ENCODE measurements at regions not wholly inside any gene's neighbourhood (a gene's known extent, or its start where the extent isn't known, plus 50 kb on each side); places are given as distances from the start of the nearest gene placed in this dataset.

DNA sequence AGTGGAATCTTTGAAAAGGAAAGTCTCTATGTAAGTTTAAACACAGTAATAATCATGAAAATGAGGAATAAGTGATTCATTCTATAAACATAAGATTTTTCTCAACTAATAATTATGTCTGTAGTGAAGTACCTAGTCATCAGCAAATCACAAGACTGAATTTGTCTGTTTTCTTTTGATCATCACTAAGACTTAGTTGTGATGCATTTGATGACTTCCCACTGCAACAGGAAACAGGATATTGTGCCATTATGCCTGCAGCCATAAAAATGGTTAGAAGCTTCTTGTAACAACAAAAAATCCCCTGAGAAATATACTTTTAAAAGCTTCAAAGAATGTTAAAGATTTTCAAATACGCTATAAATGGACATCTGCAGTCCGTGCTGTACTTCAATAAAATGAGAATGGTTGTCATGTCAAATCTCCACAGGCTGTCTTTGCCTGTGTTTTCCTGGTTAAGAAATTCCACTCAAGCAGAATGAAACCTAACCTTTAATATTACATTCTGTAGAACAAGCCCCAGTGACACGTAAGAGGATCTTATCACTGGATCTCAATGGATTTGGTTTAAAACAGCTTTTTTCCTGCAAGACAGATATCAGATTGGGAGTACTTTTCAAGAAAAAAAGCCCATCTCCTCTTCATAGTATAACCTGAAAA, 1262.3 kb upstream of the PHF14 start:
- TF ChIP-seq CTCF (IDR thresholded peaks at IDR 0.05; ENCODE audit: insufficient read depth, low read length, poor library complexity, severe bottlenecking) = no peak
- TF ChIP-seq EZH2phosphoT487 (conservative IDR thresholded peaks at IDR 0.05; ENCODE audit: low read length) = no peak
